Stimulated activated CD4-positive, alpha-beta T cell treated with anti-CD3 and anti-CD28 coated beads, Interleukin-4, amount 100 ng/mL, for 1 hour (primary cell): ENCODE measurements at regions not wholly inside any gene's neighbourhood (a gene's known extent, or its start where the extent isn't known, plus 50 kb on each side); places are given as distances from the start of the nearest gene placed in this dataset.

Experiments
- DNase-seq: peaks from one replicate; pipeline ENCODE4 v3.0.0-alpha.2; 2020

GRCh38 chr11:79762279-79762921 lies 321.6 kb upstream of the TENM4 start:
- DNase-seq, result no peak

GRCh38 chr11:79758325-79758724 lies 317.5 kb upstream of the TENM4 start:
- no peak for DNase-seq

- no peak for DNase-seq
Observed at GRCh38 chr11:79747406-79747805, 306.6 kb upstream of the TENM4 start.

DNA sequence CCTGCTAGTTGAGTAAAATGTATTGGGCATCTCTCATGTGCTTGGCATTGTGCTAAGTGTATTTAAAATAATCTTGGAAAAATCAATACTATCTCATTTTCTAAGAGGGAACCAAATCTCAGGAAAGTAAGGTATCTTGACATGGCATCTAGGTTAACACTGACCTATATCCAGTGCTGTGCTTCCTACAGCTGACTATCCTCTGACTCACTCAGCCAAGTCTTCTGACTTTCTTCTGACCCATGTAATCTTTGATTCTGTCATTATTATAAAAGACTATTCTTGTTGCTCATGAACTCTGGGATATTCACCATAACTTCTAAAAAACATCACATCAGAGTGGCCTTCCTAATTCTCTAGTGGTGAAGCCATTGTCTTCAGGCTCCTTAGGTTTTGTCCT lies 304.1 kb upstream of the TENM4 start:
- DNase-seq, result no peak

DNA sequence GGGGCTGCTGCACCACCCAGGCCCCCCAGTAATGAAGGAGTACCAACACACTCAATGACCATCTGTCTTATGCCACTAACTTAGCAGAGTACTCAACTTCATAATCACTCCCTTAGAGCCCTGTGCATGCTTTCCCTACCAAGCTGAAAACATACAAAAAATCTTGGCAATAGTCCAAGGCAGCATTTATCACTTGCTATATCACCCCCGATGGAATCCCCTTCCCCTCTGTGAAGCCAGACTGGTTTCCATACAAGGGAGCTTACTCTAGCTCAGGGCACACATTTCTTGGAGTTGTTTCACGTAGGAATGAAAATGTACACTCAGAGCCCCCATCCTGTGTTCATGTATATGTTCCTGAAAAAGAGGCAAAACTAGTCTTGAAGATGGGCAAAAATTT lies 301.3 kb upstream of the TENM4 start:
- DNase-seq, result no peak

- no peak for DNase-seq
Observed at GRCh38 chr11:79739591-79739990, 298.8 kb upstream of the TENM4 start.

DNA sequence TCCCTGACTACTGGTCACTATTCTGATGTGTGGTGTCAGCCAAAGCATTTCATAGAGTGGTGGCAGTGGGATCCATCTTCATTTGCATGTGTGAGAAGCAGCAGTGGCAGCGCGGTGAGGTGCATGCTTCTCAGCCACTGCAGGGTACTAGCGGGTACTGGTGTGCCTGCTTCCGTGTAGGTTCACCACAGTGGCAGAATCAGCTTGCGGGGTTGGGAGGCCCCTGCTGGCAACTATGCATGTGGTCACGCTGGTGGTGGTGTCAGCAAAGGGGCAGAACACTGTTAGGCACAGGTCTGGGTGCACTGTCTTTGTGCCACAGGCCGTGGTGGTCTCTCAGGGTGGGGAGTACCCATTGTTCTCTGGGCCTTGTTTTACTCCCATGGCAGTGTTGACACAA lies 286.4 kb upstream of the TENM4 start:
- no peak for DNase-seq

DNA sequence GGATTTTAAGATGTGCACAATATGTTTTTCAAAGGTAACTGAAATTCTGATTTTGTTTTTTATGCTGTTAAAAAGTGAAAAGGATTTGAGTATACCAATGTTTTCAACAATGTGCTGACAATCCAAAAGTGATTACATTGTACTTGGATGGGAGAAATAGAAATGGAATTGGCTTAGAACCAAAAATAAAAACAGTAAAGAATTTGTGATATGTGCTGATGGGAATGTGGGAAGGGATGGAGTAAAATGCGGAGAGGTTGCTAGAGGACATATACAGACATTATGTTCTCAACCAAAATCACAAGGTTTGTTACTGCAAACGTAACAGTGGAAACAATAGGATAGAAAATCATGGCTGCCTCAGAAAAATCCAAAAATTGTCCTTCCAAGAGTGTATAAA lies 279.3 kb upstream of the TENM4 start:
- DNase-seq, result no peak

DNA sequence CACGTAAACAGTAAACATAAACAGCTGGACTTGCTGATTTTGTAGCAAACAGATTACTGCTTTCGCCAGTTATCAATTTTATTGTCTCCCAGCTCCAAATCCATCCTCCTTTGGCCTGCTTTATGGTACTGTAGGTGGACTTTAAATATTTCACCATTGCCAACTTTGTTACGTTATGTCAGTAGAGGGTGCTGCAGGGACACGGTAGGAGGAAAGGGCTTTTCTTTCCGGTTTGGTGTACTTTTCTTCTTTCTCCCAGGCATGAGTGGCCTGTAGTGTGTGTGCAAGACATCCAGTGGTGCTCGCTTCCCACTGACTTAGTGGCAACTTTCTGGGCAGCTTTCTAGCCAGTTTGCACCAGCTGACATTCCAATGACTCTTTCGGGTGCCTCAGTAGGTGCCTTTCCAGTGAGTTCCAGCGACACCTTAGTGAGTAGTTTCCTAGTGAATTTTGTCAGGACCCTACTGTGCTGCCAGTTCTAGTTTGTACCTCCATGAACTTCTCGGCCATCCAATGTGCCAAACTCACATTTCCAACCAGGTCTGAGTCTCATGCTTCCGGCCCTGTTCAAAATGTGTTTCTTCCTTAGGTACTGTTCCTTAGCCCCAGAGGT lies 267.6 kb upstream of the TENM4 start:
- DNase-seq, result no peak

- no peak for DNase-seq
Observed at GRCh38 chr11:79705648-79706047, 264.8 kb upstream of the TENM4 start.

DNA sequence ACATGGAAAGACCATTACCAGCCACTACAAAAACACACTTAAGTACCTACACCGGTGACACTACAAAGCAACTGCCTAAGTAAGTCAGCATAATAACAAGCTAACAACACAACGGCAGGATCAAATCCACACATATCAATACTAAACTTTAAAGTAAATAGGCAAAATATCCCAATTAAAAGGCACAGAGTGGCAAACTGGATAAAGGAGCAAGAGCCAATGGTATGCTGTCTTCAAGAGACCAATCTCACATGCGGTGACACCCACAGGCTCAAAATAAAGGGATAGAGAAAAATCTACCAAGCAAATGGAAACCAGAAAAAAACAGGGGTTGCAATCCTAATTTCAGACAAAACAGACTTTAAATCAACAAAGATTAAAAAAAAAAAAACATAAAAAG lies 261.5 kb upstream of the TENM4 start:
- no peak for DNase-seq

DNA sequence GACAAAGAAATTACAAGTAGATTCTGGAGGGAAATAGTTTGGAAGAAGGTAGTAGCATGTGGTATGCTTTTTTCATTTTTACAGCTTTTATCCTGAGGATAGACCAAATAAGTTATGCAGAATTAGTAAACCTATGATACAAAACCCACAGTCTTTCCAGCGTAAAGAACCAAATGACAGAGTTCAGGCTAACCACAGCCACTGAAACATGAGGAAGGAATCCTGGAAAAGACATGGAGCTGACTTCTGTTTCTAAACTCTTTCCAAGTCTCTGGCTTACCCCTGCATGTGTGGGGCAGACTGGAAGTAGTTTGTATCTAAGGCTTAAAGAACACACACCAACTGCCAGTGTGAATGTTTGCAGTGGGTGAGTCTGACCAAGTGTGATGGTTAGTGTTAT lies 258.4 kb upstream of the TENM4 start:
- no peak for DNase-seq

GRCh38 chr11:79697905-79698304 lies 257.1 kb upstream of the TENM4 start:
- DNase-seq, result no peak

GRCh38 chr11:79694368-79694767 lies 253.5 kb upstream of the TENM4 start:
- no peak for DNase-seq

- DNase-seq, result no peak
Observed at GRCh38 chr11:79691445-79691844, 250.6 kb upstream of the TENM4 start.

GRCh38 chr11:79686703-79687419 lies 246.0 kb upstream of the TENM4 start:
- DNase-seq, result no peak

- no peak for DNase-seq
Observed at GRCh38 chr11:79683930-79684329, 243.1 kb upstream of the TENM4 start.

DNA sequence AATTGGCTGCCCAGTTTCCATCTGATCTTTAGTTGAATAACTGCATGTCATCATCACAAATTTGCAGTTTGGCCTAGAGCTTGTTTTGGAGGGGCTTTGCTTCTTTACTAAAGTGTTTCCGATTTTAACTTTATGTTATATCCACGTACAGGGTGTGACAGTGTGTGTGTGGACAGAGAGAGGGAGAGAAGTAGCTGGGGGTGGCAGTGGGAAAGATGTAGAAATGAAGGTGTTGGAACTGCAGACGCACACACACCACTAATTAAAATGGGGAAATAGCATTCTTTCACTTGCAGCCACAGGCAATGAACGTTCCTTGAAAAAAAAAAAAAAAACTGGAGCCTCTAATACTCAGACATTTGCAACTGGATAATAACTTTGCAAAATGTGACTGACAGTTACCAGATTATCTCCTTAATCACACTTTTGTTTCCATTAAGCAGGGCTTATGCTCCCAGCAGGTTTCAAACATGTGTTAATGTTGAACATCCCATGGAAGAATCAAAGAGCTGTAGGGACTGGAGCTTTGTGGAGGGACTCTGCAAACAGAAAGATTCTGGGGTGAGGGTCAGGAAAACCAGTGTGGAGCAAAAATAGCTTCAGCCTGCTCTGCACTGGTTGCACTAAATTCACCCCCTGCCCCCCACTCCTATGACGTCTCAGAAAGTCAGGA lies 238.1 kb upstream of the TENM4 start:
- no peak for DNase-seq

GRCh38 chr11:79676396-79676795 lies 235.6 kb upstream of the TENM4 start:
- DNase-seq, result no peak

- no peak for DNase-seq
Observed at GRCh38 chr11:79675081-79675480, 234.3 kb upstream of the TENM4 start.

- DNase-seq, result no peak
Observed at GRCh38 chr11:79672786-79673185, 232.0 kb upstream of the TENM4 start.

DNA sequence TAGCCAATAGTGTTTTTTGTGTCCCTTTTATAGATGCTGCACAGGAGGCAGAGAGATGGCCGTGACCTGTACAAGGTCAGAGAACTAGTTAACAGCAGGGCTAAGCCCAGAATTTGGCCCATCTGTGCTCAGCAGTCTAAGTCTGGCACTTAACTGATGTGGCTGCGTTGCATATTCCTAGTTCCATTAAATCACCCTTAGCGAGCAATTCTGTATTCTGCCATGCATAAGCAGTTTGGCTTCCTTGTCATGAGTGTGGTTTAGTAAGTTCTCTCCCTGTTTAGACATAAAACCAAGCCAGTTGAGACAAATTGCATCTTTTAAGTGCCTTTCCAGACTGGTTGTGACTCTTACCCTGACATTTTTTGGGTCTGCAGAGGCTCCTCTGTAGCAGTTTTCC lies 230.6 kb upstream of the TENM4 start:
- DNase-seq, result no peak

DNA sequence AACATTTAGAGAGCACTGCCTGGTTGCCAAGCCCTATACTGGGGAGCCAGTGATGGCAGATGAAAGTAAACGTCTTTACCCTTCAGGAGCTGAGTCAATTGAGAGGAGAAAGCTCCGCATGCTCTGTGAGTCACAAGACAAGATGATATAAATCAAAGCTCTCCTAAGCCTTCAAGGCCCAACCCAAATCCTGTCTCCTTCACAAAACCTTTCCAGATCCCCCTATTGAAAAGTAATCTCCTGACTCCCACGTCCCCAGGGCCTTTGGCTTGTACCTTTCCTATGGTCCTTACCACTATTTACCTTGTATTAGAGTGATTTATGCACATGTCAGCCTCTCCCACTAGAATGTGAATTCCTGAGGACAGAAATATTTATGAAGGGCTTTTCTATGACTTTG lies 230.1 kb upstream of the TENM4 start:
- no peak for DNase-seq

DNA sequence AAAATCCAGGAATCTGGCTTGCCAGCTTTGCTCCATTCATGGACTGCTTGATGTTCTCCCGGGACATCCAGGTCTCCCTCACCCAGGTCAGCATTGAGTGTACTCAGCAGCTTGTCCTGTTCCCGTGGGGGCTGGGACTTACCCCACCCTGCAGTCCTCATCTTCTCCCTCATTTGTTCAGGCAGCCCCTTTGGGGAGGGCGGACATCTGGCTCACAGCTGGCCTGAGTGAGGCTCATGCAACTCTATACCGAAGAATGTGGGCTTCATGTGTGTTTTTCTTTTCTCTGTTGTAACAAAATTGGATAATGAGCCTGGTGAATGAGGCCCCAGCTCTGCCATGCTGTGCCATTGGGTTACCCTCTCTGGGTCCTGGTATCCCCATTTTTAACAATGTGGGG lies 227.7 kb upstream of the TENM4 start:
- no peak for DNase-seq
